Colonic mucosa (tissue), 4 donors: ENCODE measurements at regions not wholly inside any gene's neighbourhood (a gene's known extent, or its start where the extent isn't known, plus 50 kb on each side); places are given as distances from the start of the nearest gene placed in this dataset.

Source experiments
- DNase-seq: peaks from one replicate; pipeline ENCODE4 v3.0.0-alpha.2; 2020
- H3K27ac ChIP-seq: fragments of 200-600 bp; one replicate; pipeline ENCODE4 v1.8.0; 2021
- H3K27me3 ChIP-seq: fragments of 200-600 bp; one replicate; pipeline ENCODE4 v1.8.0; 2021
- H3K36me3 ChIP-seq: fragments of 200-600 bp; one replicate; pipeline ENCODE4 v1.8.0; 2021
- H3K4me1 ChIP-seq: fragments of 200-600 bp; one replicate; pipeline ENCODE4 v1.8.0; 2021; ENCODE audit warnings: mild to moderate bottlenecking
- H3K4me3 ChIP-seq: fragments of 200-600 bp; one replicate; pipeline ENCODE4 v1.8.0; 2021
- H3K9ac ChIP-seq, 2 donors: one replicate each; pipeline ENCODE4 v1.7.0; 2013; ENCODE audit warnings: control low read depth in 2 of 2, low read depth in 2 of 2, low read length in 2 of 2
- H3K9me3 ChIP-seq: fragments of 200-600 bp; one replicate; pipeline ENCODE4 v1.8.0; 2021
- CTCF ChIP-seq: fragments of 200-600 bp; IDR thresholded peaks from one replicate; pipeline ENCODE4 v1.8.0; 2022; ENCODE audit warnings: antibody characterized with exemption, mild to moderate bottlenecking
- intact Hi-C: fragments of 100-400 bp; cut with DNase I; formaldehyde crosslinking; loops from one replicate; pipeline ENCODE4 v1.14.1; 2022
- donor health status: healthy.
- donor health status: DM: no; HTN: no; CAD: no.
- donor health status: DM: no; HTN: no; CAD: no.

GRCh38 chr18:38633333-38633732 is 1067.7 kb upstream of the CELF4 start:
- Histone ChIP-seq H3K9ac (no peak overlapping the region), H3K4me3 (no peak overlapping the region), H3K27ac (no peak overlapping the region), H3K9me3 (no peaks in the 10 kb centered on the region), H3K36me3 (no peaks in the 10 kb centered on the region), H3K27me3 (no peaks in the 10 kb centered on the region), H3K4me1 (no peaks in the 10 kb centered on the region)
- DNase-seq = no peak
- intact Hi-C loops = no loop called here
- no peak for TF ChIP-seq CTCF

GRCh38 chr18:38619129-38619528 is 1053.5 kb upstream of the CELF4 start:
- DNase-seq = no peak
- Histone ChIP-seq H3K27me3 (no peaks in the 10 kb centered on the region), H3K9me3 (no peaks in the 10 kb centered on the region), H3K4me3 (no peak overlapping the region), H3K4me1 (no peaks in the 10 kb centered on the region), H3K27ac (no peak overlapping the region), H3K36me3 (no peaks in the 10 kb centered on the region), H3K9ac (no peak overlapping the region)
- intact Hi-C loops = no loop called here
- TF ChIP-seq CTCF = no peak

GRCh38 chr18:38616306-38616705 is 1050.7 kb upstream of the CELF4 start:
- intact Hi-C loops = no loop called here
- TF ChIP-seq CTCF = no peak
- H3K36me3 ChIP-seq = no peaks in the 10 kb centered on the region
- no peaks in the 10 kb centered on the region for H3K4me1 ChIP-seq
- H3K27me3 ChIP-seq = no peaks in the 10 kb centered on the region
- no peak for DNase-seq
- no peaks in the 10 kb centered on the region for H3K9me3 ChIP-seq
- H3K4me3 ChIP-seq = no peak overlapping the region
- no peak overlapping the region for H3K9ac ChIP-seq
- H3K27ac ChIP-seq = no peak overlapping the region

- H3K36me3 ChIP-seq = no peaks in the 10 kb centered on the region
- no peaks in the 10 kb centered on the region for H3K4me1 ChIP-seq
- no peak overlapping the region for H3K4me3 ChIP-seq
- no peaks in the 10 kb centered on the region for H3K27me3 ChIP-seq
- no peak overlapping the region for H3K27ac ChIP-seq
- no peaks in the 10 kb centered on the region for H3K9me3 ChIP-seq
- no peak for TF ChIP-seq CTCF
- H3K9ac ChIP-seq = no peak overlapping the region
- intact Hi-C loops = no loop called here
- no peak for DNase-seq
Observed at GRCh38 chr18:38612904-38613303, 1047.3 kb upstream of the CELF4 start.

- H3K27me3 ChIP-seq = no peaks in the 10 kb centered on the region
- no peak overlapping the region for H3K27ac ChIP-seq
- no peak overlapping the region for H3K4me3 ChIP-seq
- no peaks in the 10 kb centered on the region for H3K36me3 ChIP-seq
- no peak overlapping the region for H3K9ac ChIP-seq
- intact Hi-C loops = no loop called here
- no peaks in the 10 kb centered on the region for H3K4me1 ChIP-seq
- no peak for DNase-seq
- TF ChIP-seq CTCF = no peak
- H3K9me3 ChIP-seq = no peaks in the 10 kb centered on the region
Observed at GRCh38 chr18:38611036-38611964, 1045.7 kb upstream of the CELF4 start.
